Amniotic stem cell (primary cell): ENCODE measurements at regions not wholly inside any gene's neighbourhood (a gene's known extent, or its start where the extent isn't known, plus 50 kb on each side); places are given as distances from the start of the nearest gene placed in this dataset.

Experiments
- DNase-seq: peaks from one replicate; lab custom pipeline; 2025; lab: John Stamatoyannopoulos, UW

GRCh38 chr9:11320989-11321388 is 708.2 kb upstream of the PTPRD start:
- DNase-seq = no peak

GRCh38 chr9:11323457-11323856 is 710.7 kb upstream of the PTPRD start:
- no peak for DNase-seq

GRCh38 chr9:11326231-11326630 is 713.4 kb upstream of the PTPRD start:
- DNase-seq = no peak

- no peak for DNase-seq
Observed at GRCh38 chr9:11328326-11328725, 715.5 kb upstream of the PTPRD start.

GRCh38 chr9:11335011-11335410 is 722.2 kb upstream of the PTPRD start:
- no peak for DNase-seq

GRCh38 chr9:11338130-11338529 is 725.3 kb upstream of the PTPRD start:
- DNase-seq = no peak

GRCh38 chr9:11340654-11341053 is 727.9 kb upstream of the PTPRD start:
- no peak for DNase-seq

GRCh38 chr9:11347437-11347836 is 734.6 kb upstream of the PTPRD start:
- no peak for DNase-seq

GRCh38 chr9:11348366-11348765 is 735.6 kb upstream of the PTPRD start:
- no peak for DNase-seq

GRCh38 chr9:11349187-11349586 is 736.4 kb upstream of the PTPRD start:
- DNase-seq = no peak

- DNase-seq = no peak
Observed at GRCh38 chr9:11352612-11353011, 739.8 kb upstream of the PTPRD start.

GRCh38 chr9:11356067-11356466 is 743.3 kb upstream of the PTPRD start:
- no peak for DNase-seq

GRCh38 chr9:11366585-11367129 is 753.9 kb upstream of the PTPRD start:
- DNase-seq = no peak

- DNase-seq = no peak
Observed at GRCh38 chr9:11374926-11375325, 762.1 kb upstream of the PTPRD start.

GRCh38 chr9:11402621-11403020 is 789.8 kb upstream of the PTPRD start:
- no peak for DNase-seq

GRCh38 chr9:11414241-11414640 is 801.4 kb upstream of the PTPRD start:
- DNase-seq = no peak

GRCh38 chr9:11417782-11418181 is 805.0 kb upstream of the PTPRD start:
- no peak for DNase-seq

GRCh38 chr9:11431490-11431889 is 818.7 kb upstream of the PTPRD start:
- no peak for DNase-seq

- no peak for DNase-seq
Observed at GRCh38 chr9:11432361-11432760, 819.6 kb upstream of the PTPRD start.

- no peak for DNase-seq
Observed at GRCh38 chr9:11443631-11444030, 830.8 kb upstream of the PTPRD start.

GRCh38 chr9:11457825-11458790 is 845.3 kb upstream of the PTPRD start:
- no peak for DNase-seq

- no peak for DNase-seq
Observed at GRCh38 chr9:11469745-11470144, 856.9 kb upstream of the PTPRD start.

GRCh38 chr9:11471321-11471720 is 858.5 kb upstream of the PTPRD start:
- no peak for DNase-seq

- no peak for DNase-seq
Observed at GRCh38 chr9:11500780-11501179, 888.0 kb upstream of the PTPRD start.
